ENCODE measurements at regions not wholly inside any gene's neighbourhood (a gene's known extent, or its start where the extent isn't known, plus 50 kb on each side); places are given as distances from the start of the nearest gene placed in this dataset.

DNA sequence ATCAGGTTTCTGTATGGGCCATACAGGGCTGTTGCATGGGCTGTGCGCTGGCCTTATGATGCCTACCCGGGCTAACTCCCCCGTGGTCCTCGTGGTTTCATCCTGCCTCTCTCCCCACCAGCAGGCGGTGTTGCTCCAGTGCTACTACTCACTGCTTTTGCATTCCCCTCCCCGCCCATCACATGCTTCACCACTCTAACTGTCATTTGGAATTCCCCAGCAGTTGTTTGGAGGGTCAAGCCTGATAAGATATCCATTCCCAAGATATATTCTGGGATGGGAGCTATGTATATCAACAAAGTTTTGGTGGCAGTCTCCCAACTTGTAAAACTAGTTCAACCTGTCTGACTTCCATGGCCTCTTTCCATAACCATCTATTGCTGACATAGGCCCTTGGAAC lies 233.2 kb upstream of the SOX4 start:
- no peak overlapping the region for H3K27ac ChIP-seq (ENCODE audit: low read depth, low read length)
- no peaks in the 10 kb centered on the region for H3K36me3 ChIP-seq (ENCODE audit: insufficient read depth, low read length)
- H3K36me3 Mint-ChIP-seq (ENCODE audit: low read depth, unreplicated experiment), result no peaks in the 10 kb centered on the region
- no peaks in the 10 kb centered on the region for H3K27me3 Mint-ChIP-seq (ENCODE audit: low read depth, unreplicated experiment)
- no peak for FAIRE-seq
- H3K27ac Mint-ChIP-seq (ENCODE audit: unreplicated experiment), result no peak overlapping the region
- TF ChIP-seq EZH2 (IDR thresholded peaks at IDR 0.05; ENCODE audit: insufficient read depth, low read length), result no peak
- TF ChIP-seq, protein P1, sequence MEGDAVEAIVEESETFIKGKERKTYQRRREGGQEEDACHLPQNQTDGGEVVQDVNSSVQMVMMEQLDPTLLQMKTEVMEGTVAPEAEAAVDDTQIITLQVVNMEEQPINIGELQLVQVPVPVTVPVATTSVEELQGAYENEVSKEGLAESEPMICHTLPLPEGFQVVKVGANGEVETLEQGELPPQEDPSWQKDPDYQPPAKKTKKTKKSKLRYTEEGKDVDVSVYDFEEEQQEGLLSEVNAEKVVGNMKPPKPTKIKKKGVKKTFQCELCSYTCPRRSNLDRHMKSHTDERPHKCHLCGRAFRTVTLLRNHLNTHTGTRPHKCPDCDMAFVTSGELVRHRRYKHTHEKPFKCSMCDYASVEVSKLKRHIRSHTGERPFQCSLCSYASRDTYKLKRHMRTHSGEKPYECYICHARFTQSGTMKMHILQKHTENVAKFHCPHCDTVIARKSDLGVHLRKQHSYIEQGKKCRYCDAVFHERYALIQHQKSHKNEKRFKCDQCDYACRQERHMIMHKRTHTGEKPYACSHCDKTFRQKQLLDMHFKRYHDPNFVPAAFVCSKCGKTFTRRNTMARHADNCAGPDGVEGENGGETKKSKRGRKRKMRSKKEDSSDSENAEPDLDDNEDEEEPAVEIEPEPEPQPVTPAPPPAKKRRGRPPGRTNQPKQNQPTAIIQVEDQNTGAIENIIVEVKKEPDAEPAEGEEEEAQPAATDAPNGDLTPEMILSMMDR (IDR thresholded peaks at IDR 0.05; ENCODE audit: insufficient read depth, low read depth, low read length), result no peak
- DNase-seq (ENCODE audit: low read depth), result no peak
- H3K79me2 ChIP-seq (ENCODE audit: insufficient read depth, low read length), result no peaks in the 10 kb centered on the region
- no peak overlapping the region for H2AFZ ChIP-seq (ENCODE audit: low read depth, low read length)
- H4K20me1 ChIP-seq (ENCODE audit: insufficient read depth, low read length), result no peaks in the 10 kb centered on the region
- H3K4me3 Mint-ChIP-seq (ENCODE audit: unreplicated experiment), result no peak overlapping the region
- no peaks in the 10 kb centered on the region for H3K27me3 ChIP-seq (ENCODE audit: insufficient read depth, low read length)
- peaks cover 2% of the 10 kb centered on the region for H3K4me1 Mint-ChIP-seq (ENCODE audit: low read depth, unreplicated experiment)
- H3K9ac ChIP-seq (ENCODE audit: low read length), result no peak overlapping the region
- no peak overlapping the region for H3K4me3 ChIP-seq (ENCODE audit: insufficient read depth, low read depth, low read length)
- H3K4me2 ChIP-seq (ENCODE audit: low read length), result no peak overlapping the region
- no peaks in the 10 kb centered on the region for H3K4me1 ChIP-seq (ENCODE audit: insufficient read depth, low read length)
- no peaks in the 10 kb centered on the region for H3K9me3 ChIP-seq (ENCODE audit: insufficient read depth, low read depth, low read length)
- peaks cover 3% of the 10 kb centered on the region for H3K9me3 Mint-ChIP-seq (ENCODE audit: unreplicated experiment)

DNA sequence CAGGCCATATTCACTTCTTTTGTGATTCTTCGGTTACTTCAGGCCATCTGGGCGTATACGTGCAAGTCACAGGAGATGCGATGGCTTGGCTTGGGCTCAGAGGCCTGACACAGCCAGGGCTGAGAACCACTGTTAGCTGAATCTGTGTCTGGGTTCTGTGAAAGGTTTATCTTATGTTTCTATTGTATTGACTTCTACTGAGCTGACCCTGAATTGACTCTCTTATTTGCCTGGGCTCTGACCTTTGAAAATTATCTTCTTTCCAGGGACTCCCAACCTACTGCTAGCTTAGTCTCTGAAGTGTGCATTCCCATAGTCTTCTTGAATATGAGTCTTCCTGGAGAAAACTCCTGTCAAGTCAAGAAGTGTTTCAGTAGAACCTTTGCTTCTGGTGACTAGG lies 226.4 kb upstream of the SOX4 start:
- Mint-ChIP-seq H3K4me3 (ENCODE audit: unreplicated experiment) (no peak overlapping the region), H3K36me3 (ENCODE audit: low read depth, unreplicated experiment) (no peaks in the 10 kb centered on the region), H3K27me3 (ENCODE audit: low read depth, unreplicated experiment) (peaks cover 2% of the 10 kb centered on the region), H3K4me1 (ENCODE audit: low read depth, unreplicated experiment) (peaks cover 10% of the 10 kb centered on the region), H3K9me3 (ENCODE audit: unreplicated experiment) (peaks cover 3% of the 10 kb centered on the region), H3K27ac (ENCODE audit: unreplicated experiment) (no peak overlapping the region)
- DNase-seq (ENCODE audit: low read depth), result no peak
- no peak overlapping the region for H3K9ac ChIP-seq (ENCODE audit: low read length)
- TF ChIP-seq, protein P1 (IDR thresholded peaks at IDR 0.05; ENCODE audit: insufficient read depth, low read depth, low read length), result no peak
- no peak for TF ChIP-seq EZH2 (IDR thresholded peaks at IDR 0.05; ENCODE audit: insufficient read depth, low read length)
- no peak overlapping the region for H3K4me2 ChIP-seq (ENCODE audit: low read length)
- no peak overlapping the region for H3K4me3 ChIP-seq (ENCODE audit: insufficient read depth, low read depth, low read length)
- H3K79me2 ChIP-seq (ENCODE audit: insufficient read depth, low read length), result no peaks in the 10 kb centered on the region
- peaks cover 10% of the 10 kb centered on the region for H3K4me1 ChIP-seq (ENCODE audit: insufficient read depth, low read length)
- FAIRE-seq, result no peak
- H3K36me3 ChIP-seq (ENCODE audit: insufficient read depth, low read length), result no peaks in the 10 kb centered on the region
- H3K9me3 ChIP-seq (ENCODE audit: insufficient read depth, low read depth, low read length), result no peaks in the 10 kb centered on the region
- no peak overlapping the region for H3K27ac ChIP-seq (ENCODE audit: low read depth, low read length)
- H3K27me3 ChIP-seq (ENCODE audit: insufficient read depth, low read length), result no peaks in the 10 kb centered on the region
- H4K20me1 ChIP-seq (ENCODE audit: insufficient read depth, low read length), result no peaks in the 10 kb centered on the region
- H2AFZ ChIP-seq (ENCODE audit: low read depth, low read length), result no peak overlapping the region

DNA sequence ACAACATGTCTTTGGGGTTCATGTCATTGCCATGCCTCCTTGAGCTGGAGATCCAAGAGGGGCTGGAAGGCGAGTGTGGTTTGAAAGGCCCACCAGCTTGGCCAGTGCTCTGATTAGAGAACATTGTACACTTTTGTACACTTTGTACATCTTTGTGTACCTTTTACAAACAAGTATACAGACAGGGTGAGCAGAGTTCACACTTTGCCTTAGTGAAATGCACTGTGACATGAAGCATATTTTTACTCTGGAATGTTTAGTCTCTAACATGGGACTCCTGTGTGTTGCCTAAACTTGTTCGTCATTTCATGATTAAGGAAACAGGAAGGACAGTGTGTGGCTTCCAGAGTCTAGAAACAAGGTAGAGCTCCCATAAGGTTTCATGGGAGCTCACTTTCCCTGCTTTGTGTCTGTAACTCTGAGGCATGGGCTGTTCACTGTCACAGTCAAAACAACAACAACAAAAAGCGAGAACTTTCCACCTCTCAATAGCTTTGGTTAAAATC lies 225.8 kb upstream of the SOX4 start:
- Mint-ChIP-seq H3K27me3 (ENCODE audit: low read depth, unreplicated experiment) (peaks cover 2% of the 10 kb centered on the region), H3K4me3 (ENCODE audit: unreplicated experiment) (no peak overlapping the region), H3K9me3 (ENCODE audit: unreplicated experiment) (peaks cover 3% of the 10 kb centered on the region), H3K27ac (ENCODE audit: unreplicated experiment) (no peak overlapping the region), H3K4me1 (ENCODE audit: low read depth, unreplicated experiment) (peaks cover 11% of the 10 kb centered on the region), H3K36me3 (ENCODE audit: low read depth, unreplicated experiment) (no peaks in the 10 kb centered on the region)
- no peak overlapping the region for H3K4me3 ChIP-seq (ENCODE audit: insufficient read depth, low read depth, low read length)
- no peak overlapping the region for H3K9ac ChIP-seq (ENCODE audit: low read length)
- peaks cover 11% of the 10 kb centered on the region for H3K4me1 ChIP-seq (ENCODE audit: insufficient read depth, low read length)
- H3K27ac ChIP-seq (ENCODE audit: low read depth, low read length), result no peak overlapping the region
- no peaks in the 10 kb centered on the region for H3K36me3 ChIP-seq (ENCODE audit: insufficient read depth, low read length)
- H4K20me1 ChIP-seq (ENCODE audit: insufficient read depth, low read length), result no peaks in the 10 kb centered on the region
- H2AFZ ChIP-seq (ENCODE audit: low read depth, low read length), result no peak overlapping the region
- FAIRE-seq (no peak), DNase-seq (ENCODE audit: low read depth) (no peak)
- H3K27me3 ChIP-seq (ENCODE audit: insufficient read depth, low read length), result no peaks in the 10 kb centered on the region
- no peaks in the 10 kb centered on the region for H3K79me2 ChIP-seq (ENCODE audit: insufficient read depth, low read length)
- H3K9me3 ChIP-seq (ENCODE audit: insufficient read depth, low read depth, low read length), result no peaks in the 10 kb centered on the region
- H3K4me2 ChIP-seq (ENCODE audit: low read length), result no peak overlapping the region
- TF ChIP-seq EZH2 (IDR thresholded peaks at IDR 0.05; ENCODE audit: insufficient read depth, low read length), result no peak
- TF ChIP-seq, protein P1 (IDR thresholded peaks at IDR 0.05; ENCODE audit: insufficient read depth, low read depth, low read length), result no peak

Measured in astrocyte (in vitro differentiated cells and primary cell).